Stimulated activated CD4-positive, alpha-beta T cell treated with anti-CD3 and anti-CD28 coated beads, Interleukin-15, amount 100 ng/mL, for 24 hours (primary cell): ENCODE measurements at regions not wholly inside any gene's neighbourhood (a gene's known extent, or its start where the extent isn't known, plus 50 kb on each side); places are given as distances from the start of the nearest gene placed in this dataset.

Source experiments
- DNase-seq: peaks from one replicate; pipeline ENCODE4 v3.0.0-alpha.2; 2020

DNA sequence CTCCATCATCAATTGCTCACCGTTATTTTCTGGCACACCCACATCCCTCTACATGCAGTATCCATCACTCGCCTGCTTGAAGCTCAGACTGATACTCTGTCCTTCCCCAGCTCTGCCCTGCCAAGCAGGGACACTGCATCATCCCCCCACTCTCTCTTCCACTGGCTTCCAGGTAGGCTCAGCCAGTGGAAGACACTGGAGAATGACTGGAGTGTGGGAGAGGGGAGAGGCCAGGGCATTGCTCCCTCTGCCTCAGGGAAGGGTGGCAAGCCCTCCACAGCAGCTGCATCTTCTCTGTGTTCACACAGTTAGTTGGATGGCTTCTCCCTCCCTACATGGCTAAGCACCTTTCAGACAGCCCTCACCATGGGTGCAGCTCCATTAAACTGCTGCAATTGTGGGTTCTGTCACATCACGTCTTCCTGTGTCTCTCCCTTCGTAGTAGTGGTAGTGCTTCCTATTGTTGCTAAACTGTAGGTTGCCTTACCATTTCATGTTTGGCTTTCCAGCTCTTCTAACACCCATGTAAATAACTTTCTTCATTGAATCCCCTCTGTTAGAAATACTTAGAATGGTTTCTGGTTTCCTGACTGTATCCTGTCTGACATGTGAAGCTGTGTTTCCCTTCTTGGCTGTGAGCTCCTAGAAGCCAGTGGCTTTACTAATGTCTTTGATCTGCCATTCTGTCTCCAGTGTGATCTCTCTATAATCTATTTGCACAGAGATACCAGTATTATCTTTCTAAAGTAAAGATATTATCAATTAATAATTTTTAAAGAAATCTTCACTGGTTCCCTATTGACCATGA is 483.7 kb upstream of the LRRN3 start:
- no peak for DNase-seq

DNA sequence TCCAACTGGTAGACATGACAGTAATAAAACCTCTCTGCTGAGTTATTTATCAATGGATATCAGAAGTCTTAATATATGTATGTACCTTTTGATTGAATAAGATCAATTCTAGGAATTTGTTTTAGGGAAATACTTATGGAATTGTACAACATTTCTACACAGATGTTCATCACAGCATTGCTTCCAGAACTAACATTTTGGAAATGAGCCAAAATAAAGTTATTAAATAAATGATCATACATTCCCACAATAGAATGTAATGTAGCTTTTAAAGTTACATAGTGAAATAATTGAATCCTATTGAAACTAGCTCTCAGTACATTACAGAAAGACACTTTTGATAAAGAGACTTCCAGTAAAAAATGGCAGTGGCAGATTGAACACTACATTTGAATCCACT is 481.6 kb upstream of the LRRN3 start:
- DNase-seq = no peak

DNA sequence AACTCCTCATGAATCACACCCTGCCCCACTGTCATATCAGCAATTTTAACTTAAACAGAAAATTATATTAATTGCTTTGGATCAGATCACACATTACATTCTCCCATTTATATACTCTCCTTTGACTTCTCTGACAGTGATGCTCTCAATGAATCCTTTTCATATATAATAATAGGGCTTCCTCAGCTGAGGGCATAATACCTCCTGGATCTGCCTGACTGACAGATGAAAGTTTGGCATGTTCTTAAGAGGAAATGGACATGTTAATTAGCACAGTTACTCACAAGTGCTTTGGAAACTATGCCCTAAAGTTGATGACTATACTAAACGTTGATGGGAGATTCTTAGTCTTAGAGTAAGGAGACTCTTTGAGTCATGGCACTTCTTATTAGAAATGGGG is 478.2 kb upstream of the LRRN3 start:
- DNase-seq = no peak
